GM10248 (cell line): ENCODE measurements at regions not wholly inside any gene's neighbourhood (a gene's known extent, or its start where the extent isn't known, plus 50 kb on each side); places are given as distances from the start of the nearest gene placed in this dataset.

Source experiments
- CTCF ChIA-PET: fragments of 300-600 bp; sonication (Branson Sonifier 250); formaldehyde crosslinking; extraction: SDS; loops from one replicate; lab custom pipeline; 2021; ENCODE audit warnings: antibody characterized with exemption; lab: Yijun Ruan, JAX
- POLR2A ChIA-PET: fragments of 350-650 bp; sonication (Branson Sonifier 250); formaldehyde crosslinking; extraction: SDS; loops from one replicate; lab custom pipeline; 2020; ENCODE audit warnings: antibody characterized with exemption; lab: Yijun Ruan, JAX
- DNase-seq: peaks from one replicate; pipeline ENCODE4 v3.0.0; 2012; ENCODE audit errors: extremely low spot score
- CTCF ChIP-seq: IDR thresholded peaks from 2 replicates; pipeline ENCODE4 v1.5.1; 2012; ENCODE audit warnings: mild to moderate bottlenecking, low read depth; ENCODE audit errors: extremely low read depth, missing control alignments, control extremely low read depth

GRCh38 chr11:109338131-109338530 lies 83.9 kb upstream of the C11orf87 start:
- POLR2A ChIA-PET: no interaction called here
- no peak for DNase-seq
- TF ChIP-seq CTCF: no peak
- CTCF ChIA-PET: interaction anchor here (1.3 kb wide), 1 partner anchor 16 kb away, joined by 3 read pairs; no protein-coding TSS in a partner anchor

- TF ChIP-seq CTCF: no peak
- DNase-seq: no peak
- CTCF ChIA-PET: no interaction called here
- POLR2A ChIA-PET: no interaction called here
These were observed 79.7 kb upstream of the C11orf87 start for GRCh38 chr11:109342261-109342660.

- no peak for TF ChIP-seq CTCF
- no peak for DNase-seq
- POLR2A ChIA-PET: no interaction called here
- CTCF ChIA-PET: no interaction called here
These were observed 78.7 kb upstream of the C11orf87 start for GRCh38 chr11:109343242-109343641.

GRCh38 chr11:109347304-109347703 lies 74.7 kb upstream of the C11orf87 start:
- ChIA-PET CTCF (no interaction called here), POLR2A (no interaction called here)
- no peak for TF ChIP-seq CTCF
- DNase-seq: no peak

- no peak for DNase-seq
- ChIA-PET CTCF (no interaction called here), POLR2A (no interaction called here)
- TF ChIP-seq CTCF: no peak
These were observed 72.5 kb upstream of the C11orf87 start for GRCh38 chr11:109349276-109350080.

GRCh38 chr11:109350091-109350490 lies 71.9 kb upstream of the C11orf87 start:
- CTCF ChIA-PET: no interaction called here
- no peak for DNase-seq

More at GRCh38 chr11:109350091-109350490, 71.9 kb upstream of the C11orf87 start:
- no peak for TF ChIP-seq CTCF
- POLR2A ChIA-PET: no interaction called here
